ENCODE measurements at regions not wholly inside any gene's neighbourhood (a gene's known extent, or its start where the extent isn't known, plus 50 kb on each side); places are given as distances from the start of the nearest gene placed in this dataset.

- no peak for DNase-seq (ENCODE audit: low read depth, low spot score)
- no peak overlapping the region for H3K4me3 ChIP-seq
- no peak overlapping the region for H3K27ac ChIP-seq
- no peaks in the 10 kb centered on the region for H3K9me3 ChIP-seq (ENCODE audit: low read depth, low read length)
- no peaks in the 10 kb centered on the region for H3K36me3 ChIP-seq (ENCODE audit: insufficient read depth, low read length)
- TF ChIP-seq POLR2AphosphoS5 (IDR thresholded peaks at IDR 0.05; ENCODE audit: borderline replicate concordance, low read depth, low read length) (no peak), FOXP2 (optimal IDR thresholded peaks at IDR 0.05; ENCODE audit: control extremely low read depth, extremely low read length, insufficient read depth) (no peak), EZH2 (IDR thresholded peaks at IDR 0.05) (no peak)
- H3K9ac ChIP-seq (ENCODE audit: insufficient read length) = no peak overlapping the region
Measured at GRCh38 chr2:139409212-139409611, 629.0 kb upstream of the NXPH2 start.

- TF ChIP-seq EZH2 (IDR thresholded peaks at IDR 0.05) = no peak
- no peak for TF ChIP-seq POLR2AphosphoS5 (IDR thresholded peaks at IDR 0.05; ENCODE audit: borderline replicate concordance, low read depth, low read length)
- no peak for TF ChIP-seq FOXP2 (optimal IDR thresholded peaks at IDR 0.05; ENCODE audit: control extremely low read depth, extremely low read length, insufficient read depth)
- no peaks in the 10 kb centered on the region for H3K36me3 ChIP-seq (ENCODE audit: insufficient read depth, low read length)
Measured at GRCh38 chr2:139403948-139404347, 623.8 kb upstream of the NXPH2 start.

GRCh38 chr2:139394801-139395200 is 614.6 kb upstream of the NXPH2 start:
- Histone ChIP-seq H3K4me3 (no peak overlapping the region), H3K9ac (ENCODE audit: insufficient read length) (no peak overlapping the region), H3K9me3 (ENCODE audit: low read depth, low read length) (no peaks in the 10 kb centered on the region), H3K27ac (no peak overlapping the region), H3K36me3 (ENCODE audit: insufficient read depth, low read length) (no peaks in the 10 kb centered on the region)
- TF ChIP-seq EZH2 (IDR thresholded peaks at IDR 0.05) = no peak
- TF ChIP-seq FOXP2 (optimal IDR thresholded peaks at IDR 0.05; ENCODE audit: control extremely low read depth, extremely low read length, insufficient read depth) = no peak
- TF ChIP-seq POLR2AphosphoS5 (IDR thresholded peaks at IDR 0.05; ENCODE audit: borderline replicate concordance, low read depth, low read length) = no peak
- DNase-seq (ENCODE audit: low read depth, low spot score) = no peak

More at GRCh38 chr2:139403948-139404347, 623.8 kb upstream of the NXPH2 start:
- DNase-seq (ENCODE audit: low read depth, low spot score) = no peak
- H3K27ac ChIP-seq = no peak overlapping the region
- no peak overlapping the region for H3K4me3 ChIP-seq
- no peaks in the 10 kb centered on the region for H3K9me3 ChIP-seq (ENCODE audit: low read depth, low read length)
- H3K9ac ChIP-seq (ENCODE audit: insufficient read length) = no peak overlapping the region

DNA sequence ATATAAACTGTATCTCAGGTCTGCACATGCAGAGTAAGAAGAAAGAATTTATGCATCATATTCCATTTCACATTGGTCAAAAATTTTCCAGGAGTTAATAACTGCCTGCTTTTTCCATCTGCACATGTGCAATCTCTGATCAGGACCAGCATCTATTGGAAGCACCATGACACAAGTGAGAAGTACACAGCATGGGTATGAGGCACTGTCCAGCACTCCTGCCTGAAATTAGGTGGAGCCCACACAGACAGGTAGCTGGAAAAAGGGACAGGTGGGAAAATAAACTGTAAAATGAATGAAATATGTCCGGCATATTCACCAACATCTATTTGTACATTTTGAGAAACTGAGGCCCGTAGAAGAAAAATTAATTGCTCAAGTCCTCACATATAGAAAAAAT is 609.2 kb upstream of the NXPH2 start:
- no peak overlapping the region for H3K4me3 ChIP-seq
- no peaks in the 10 kb centered on the region for H3K9me3 ChIP-seq (ENCODE audit: low read depth, low read length)
- no peak for TF ChIP-seq EZH2 (IDR thresholded peaks at IDR 0.05)
- no peak for TF ChIP-seq POLR2AphosphoS5 (IDR thresholded peaks at IDR 0.05; ENCODE audit: borderline replicate concordance, low read depth, low read length)
- TF ChIP-seq FOXP2 (optimal IDR thresholded peaks at IDR 0.05; ENCODE audit: control extremely low read depth, extremely low read length, insufficient read depth) = no peak
- H3K9ac ChIP-seq (ENCODE audit: insufficient read length) = no peak overlapping the region
- H3K36me3 ChIP-seq (ENCODE audit: insufficient read depth, low read length) = no peaks in the 10 kb centered on the region
- DNase-seq (ENCODE audit: low read depth, low spot score) = no peak
- no peak overlapping the region for H3K27ac ChIP-seq

- H3K9me3 ChIP-seq (ENCODE audit: low read depth, low read length) = no peaks in the 10 kb centered on the region
- H3K36me3 ChIP-seq (ENCODE audit: insufficient read depth, low read length) = no peaks in the 10 kb centered on the region
- DNase-seq (ENCODE audit: low read depth, low spot score) = no peak
- H3K4me3 ChIP-seq = no peak overlapping the region
- no peak overlapping the region for H3K27ac ChIP-seq
- no peak overlapping the region for H3K9ac ChIP-seq (ENCODE audit: insufficient read length)
- TF ChIP-seq FOXP2 (optimal IDR thresholded peaks at IDR 0.05; ENCODE audit: control extremely low read depth, extremely low read length, insufficient read depth) (no peak), EZH2 (IDR thresholded peaks at IDR 0.05) (no peak), POLR2AphosphoS5 (IDR thresholded peaks at IDR 0.05; ENCODE audit: borderline replicate concordance, low read depth, low read length) (no peak)
Measured at GRCh38 chr2:139386401-139386800, 606.2 kb upstream of the NXPH2 start.

- H3K27ac ChIP-seq = no peak overlapping the region
- no peak overlapping the region for H3K4me3 ChIP-seq
- H3K9me3 ChIP-seq (ENCODE audit: low read depth, low read length) = no peaks in the 10 kb centered on the region
- H3K9ac ChIP-seq (ENCODE audit: insufficient read length) = no peak overlapping the region
- DNase-seq (ENCODE audit: low read depth, low spot score) = no peak
- TF ChIP-seq POLR2AphosphoS5 (IDR thresholded peaks at IDR 0.05; ENCODE audit: borderline replicate concordance, low read depth, low read length) (no peak), FOXP2 (optimal IDR thresholded peaks at IDR 0.05; ENCODE audit: control extremely low read depth, extremely low read length, insufficient read depth) (no peak), EZH2 (IDR thresholded peaks at IDR 0.05) (no peak)
- no peaks in the 10 kb centered on the region for H3K36me3 ChIP-seq (ENCODE audit: insufficient read depth, low read length)
Measured at GRCh38 chr2:139383532-139383931, 603.3 kb upstream of the NXPH2 start.

DNA sequence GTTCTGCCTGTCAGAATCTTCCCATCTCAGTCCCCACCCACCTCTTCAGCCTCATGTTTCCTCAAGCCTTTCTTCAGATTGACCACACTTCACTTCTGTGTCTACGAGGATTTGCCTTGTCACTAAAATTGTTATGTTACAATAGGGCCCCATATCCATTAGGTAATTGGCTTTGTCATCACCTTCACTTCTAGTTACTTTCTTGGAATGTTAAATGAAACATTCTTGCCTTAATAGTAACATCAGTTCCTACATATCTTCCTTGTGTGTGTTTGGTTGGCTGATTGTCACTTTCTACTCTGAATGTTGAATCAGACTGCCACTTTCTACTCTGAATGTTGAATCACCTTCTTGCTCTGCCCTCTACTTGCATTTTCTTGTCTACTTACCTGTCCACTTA is 599.9 kb upstream of the NXPH2 start:
- no peak overlapping the region for H3K4me3 ChIP-seq
- DNase-seq (ENCODE audit: low read depth, low spot score) = no peak
- TF ChIP-seq EZH2 (IDR thresholded peaks at IDR 0.05) (no peak), POLR2AphosphoS5 (IDR thresholded peaks at IDR 0.05; ENCODE audit: borderline replicate concordance, low read depth, low read length) (no peak), FOXP2 (optimal IDR thresholded peaks at IDR 0.05; ENCODE audit: control extremely low read depth, extremely low read length, insufficient read depth) (no peak)
- no peak overlapping the region for H3K9ac ChIP-seq (ENCODE audit: insufficient read length)
- H3K36me3 ChIP-seq (ENCODE audit: insufficient read depth, low read length) = no peaks in the 10 kb centered on the region
- no peak overlapping the region for H3K27ac ChIP-seq
- no peaks in the 10 kb centered on the region for H3K9me3 ChIP-seq (ENCODE audit: low read depth, low read length)

DNA sequence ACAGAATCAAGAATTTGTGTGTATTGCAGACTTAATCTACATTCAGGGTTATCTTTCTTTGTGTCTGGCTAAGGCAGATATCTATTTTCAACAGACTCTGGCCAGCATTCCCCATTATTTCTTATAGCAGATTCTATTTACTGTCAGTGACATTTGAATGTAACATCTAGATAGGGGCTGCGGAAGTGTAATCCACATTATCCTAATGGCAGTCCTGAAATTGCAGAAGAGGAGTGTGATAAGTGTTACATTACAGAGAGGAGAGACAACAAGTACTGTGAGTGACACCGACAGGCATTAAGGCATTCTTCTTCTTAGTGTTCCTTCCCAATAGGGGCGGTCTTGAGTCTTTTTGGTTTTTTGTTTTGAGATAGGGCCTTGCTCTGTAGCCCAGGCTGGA is 598.2 kb upstream of the NXPH2 start:
- Histone ChIP-seq H3K4me3 (no peak overlapping the region), H3K36me3 (ENCODE audit: insufficient read depth, low read length) (no peaks in the 10 kb centered on the region), H3K9me3 (ENCODE audit: low read depth, low read length) (no peaks in the 10 kb centered on the region), H3K9ac (ENCODE audit: insufficient read length) (no peak overlapping the region), H3K27ac (no peak overlapping the region)
- TF ChIP-seq EZH2 (IDR thresholded peaks at IDR 0.05) (no peak), POLR2AphosphoS5 (IDR thresholded peaks at IDR 0.05; ENCODE audit: borderline replicate concordance, low read depth, low read length) (no peak), FOXP2 (optimal IDR thresholded peaks at IDR 0.05; ENCODE audit: control extremely low read depth, extremely low read length, insufficient read depth) (no peak)
- DNase-seq (ENCODE audit: low read depth, low spot score) = no peak

DNA sequence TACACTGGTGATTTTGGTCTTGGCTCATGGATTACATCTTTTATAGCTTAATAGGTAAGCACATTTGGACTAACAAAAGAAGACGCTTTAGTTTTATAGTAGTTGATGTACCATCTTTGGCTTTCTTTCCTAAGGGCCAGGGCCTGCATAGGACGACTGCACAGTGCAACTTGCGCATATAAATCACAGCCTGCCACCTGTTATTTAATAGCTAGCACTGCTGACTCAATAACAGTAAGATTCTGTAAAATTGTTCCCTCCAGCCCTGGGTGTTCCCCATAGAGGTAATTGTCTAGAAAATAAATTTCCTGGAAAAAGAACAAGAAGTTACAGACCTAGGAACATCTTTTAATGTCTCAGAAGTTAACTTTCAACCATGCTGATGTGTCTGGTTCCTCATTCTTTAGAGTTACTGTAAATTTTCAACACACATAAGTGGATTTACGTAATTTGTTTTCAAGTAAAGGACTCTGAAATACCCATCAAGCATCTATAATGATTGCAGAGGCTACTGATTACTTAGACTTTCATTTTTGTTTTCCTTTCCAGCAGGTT is 594.2 kb upstream of the NXPH2 start:
- H3K4me3 ChIP-seq = no peak overlapping the region
- H3K9me3 ChIP-seq (ENCODE audit: low read depth, low read length) = no peaks in the 10 kb centered on the region
- no peak overlapping the region for H3K9ac ChIP-seq (ENCODE audit: insufficient read length)
- H3K27ac ChIP-seq = no peak overlapping the region
- TF ChIP-seq FOXP2 (optimal IDR thresholded peaks at IDR 0.05; ENCODE audit: control extremely low read depth, extremely low read length, insufficient read depth) (no peak), POLR2AphosphoS5 (IDR thresholded peaks at IDR 0.05; ENCODE audit: borderline replicate concordance, low read depth, low read length) (no peak), EZH2 (IDR thresholded peaks at IDR 0.05) (no peak)
- H3K36me3 ChIP-seq (ENCODE audit: insufficient read depth, low read length) = no peaks in the 10 kb centered on the region
- no peak for DNase-seq (ENCODE audit: low read depth, low spot score)
